SK-N-SH treated with all-trans-retinoic acid at 6 μM for 48 hours (cell line): ENCODE measurements at regions not wholly inside any gene's neighbourhood (a gene's known extent, or its start where the extent isn't known, plus 50 kb on each side); places are given as distances from the start of the nearest gene placed in this dataset.

Experiments used
- ATAC-seq: fragments of 200-7000 bp; cut with Tn5 transposase; 3 replicates; pipeline ENCODE4 v1.9.1; 2020; ENCODE audit warnings: mild to moderate bottlenecking, moderate library complexity
- BACH2 ChIP-seq: fragments of 250-450 bp; sonication (Bioruptor Pico); IDR thresholded peaks from 2 replicates; pipeline ENCODE4 v1.9.0; 2021; ENCODE audit warnings: mild to moderate bottlenecking, borderline replicate concordance
- CSDC2 ChIP-seq: fragments of 250-450 bp; sonication (Bioruptor Pico); IDR thresholded peaks from 2 replicates; pipeline ENCODE4 v1.5.0; 2020; ENCODE audit warnings: mild to moderate bottlenecking, moderate library complexity
- ESRRG ChIP-seq: fragments of 250-450 bp; sonication (Bioruptor Pico); IDR thresholded peaks from 2 replicates; pipeline ENCODE4 v1.6.1; 2021; ENCODE audit warnings: mild to moderate bottlenecking
- GLIS3 ChIP-seq: fragments of 250-450 bp; sonication (Bioruptor Pico); IDR thresholded peaks from 2 replicates; pipeline ENCODE4 v1.5.0; 2020; ENCODE audit warnings: mild to moderate bottlenecking, moderate library complexity
- ISL1 ChIP-seq: fragments of 250-450 bp; sonication (Bioruptor Pico); IDR thresholded peaks from 2 replicates; pipeline ENCODE4 v2.1.2; 2022; ENCODE audit warnings: mild to moderate bottlenecking, moderate library complexity
- OSR1 ChIP-seq: fragments of 250-450 bp; sonication (Bioruptor Pico); IDR thresholded peaks from 2 replicates; pipeline ENCODE4 v1.8.0; 2022; ENCODE audit warnings: moderate library complexity, mild to moderate bottlenecking, inconsistent platforms
- PPARA ChIP-seq: fragments of 250-450 bp; sonication (Bioruptor Pico); IDR thresholded peaks from 2 replicates; pipeline ENCODE4 v1.5.0; 2020; ENCODE audit warnings: mild to moderate bottlenecking, borderline replicate concordance
- RARB ChIP-seq: fragments of 250-450 bp; sonication (Bioruptor Pico); IDR thresholded peaks from 2 replicates; pipeline ENCODE4 v1.8.0; 2021; ENCODE audit warnings: mild to moderate bottlenecking, moderate library complexity
- TCF4 ChIP-seq: fragments of 250-450 bp; sonication (Bioruptor Pico); IDR thresholded peaks from 2 replicates; pipeline ENCODE4 v1.8.0; 2021; ENCODE audit warnings: mild to moderate bottlenecking, moderate library complexity, borderline replicate concordance
- TOX ChIP-seq: fragments of 250-450 bp; sonication (Bioruptor Pico); IDR thresholded peaks from 2 replicates; pipeline ENCODE4 v1.8.0; 2021; ENCODE audit warnings: mild to moderate bottlenecking, moderate library complexity, borderline replicate concordance
- ZC3H10 ChIP-seq: fragments of 250-450 bp; sonication (Bioruptor Pico); IDR thresholded peaks from 2 replicates; pipeline ENCODE4 v1.5.1; 2021; ENCODE audit warnings: mild to moderate bottlenecking, moderate library complexity
- ZFP3 ChIP-seq: fragments of 250-450 bp; sonication (Bioruptor Pico); IDR thresholded peaks from 2 replicates; pipeline ENCODE4 v1.5.0; 2020; ENCODE audit warnings: mild to moderate bottlenecking, moderate library complexity
- ZFP30 ChIP-seq: fragments of 450-650 bp; formaldehyde crosslinking; IDR thresholded peaks from 2 replicates; pipeline ENCODE4 v1.5.0; 2022; ENCODE audit warnings: mild to moderate bottlenecking, moderate library complexity
- ZNF565 ChIP-seq: fragments of 450-650 bp; formaldehyde crosslinking; conservative IDR thresholded peaks from 2 replicates; pipeline ENCODE4 v1.5.0; 2020; ENCODE audit warnings: low read depth, mild to moderate bottlenecking, moderate library complexity
- ZNF8 ChIP-seq: fragments of 450-650 bp; formaldehyde crosslinking; IDR thresholded peaks from 2 replicates; pipeline ENCODE4 v1.5.0; 2020; ENCODE audit warnings: mild to moderate bottlenecking, moderate library complexity
- TF ChIP-seq, protein P1 (sequence below): fragments of 250-450 bp; sonication (Bioruptor Pico); IDR thresholded peaks from 2 replicates; pipeline ENCODE4 v1.5.1; 2021; ENCODE audit warnings: mild to moderate bottlenecking, moderate library complexity
- TF ChIP-seq, protein P2 (sequence below): fragments of 250-450 bp; sonication (Bioruptor Pico); IDR thresholded peaks from 2 replicates; pipeline ENCODE4 v1.5.0; 2020; ENCODE audit warnings: mild to moderate bottlenecking, moderate library complexity
- TF ChIP-seq, protein P3 (sequence below): fragments of 250-450 bp; sonication (Bioruptor Pico); IDR thresholded peaks from 2 replicates; pipeline ENCODE4 v1.8.0; 2020; ENCODE audit warnings: mild to moderate bottlenecking, moderate library complexity, borderline replicate concordance
- TF ChIP-seq, protein P4 (sequence below): fragments of 250-450 bp; sonication (Bioruptor Pico); IDR thresholded peaks from 2 replicates; pipeline ENCODE4 v1.5.1; 2020; ENCODE audit warnings: low read depth, mild to moderate bottlenecking, moderate library complexity

DNA sequence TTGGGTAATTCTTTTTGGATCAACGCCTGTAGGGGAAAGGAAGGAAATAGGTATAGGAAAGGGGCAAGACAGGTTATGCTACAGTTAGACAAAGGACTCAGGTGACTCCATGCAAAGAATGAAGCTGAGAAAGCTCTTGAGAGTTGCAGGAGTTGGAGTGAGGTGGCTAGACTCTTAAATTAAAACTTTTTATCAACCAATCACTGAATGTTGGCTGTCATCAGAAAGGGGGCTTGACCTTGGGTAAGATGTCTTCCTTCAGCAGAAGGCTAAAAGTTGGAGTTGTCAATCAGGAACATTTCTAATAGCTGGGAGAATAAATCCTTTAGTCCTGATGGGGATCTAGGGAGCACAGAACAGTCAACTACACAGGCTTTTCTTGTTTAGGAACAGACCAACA is 595.4 kb downstream of the SLC16A7 start:
- no peak for ATAC-seq

DNA sequence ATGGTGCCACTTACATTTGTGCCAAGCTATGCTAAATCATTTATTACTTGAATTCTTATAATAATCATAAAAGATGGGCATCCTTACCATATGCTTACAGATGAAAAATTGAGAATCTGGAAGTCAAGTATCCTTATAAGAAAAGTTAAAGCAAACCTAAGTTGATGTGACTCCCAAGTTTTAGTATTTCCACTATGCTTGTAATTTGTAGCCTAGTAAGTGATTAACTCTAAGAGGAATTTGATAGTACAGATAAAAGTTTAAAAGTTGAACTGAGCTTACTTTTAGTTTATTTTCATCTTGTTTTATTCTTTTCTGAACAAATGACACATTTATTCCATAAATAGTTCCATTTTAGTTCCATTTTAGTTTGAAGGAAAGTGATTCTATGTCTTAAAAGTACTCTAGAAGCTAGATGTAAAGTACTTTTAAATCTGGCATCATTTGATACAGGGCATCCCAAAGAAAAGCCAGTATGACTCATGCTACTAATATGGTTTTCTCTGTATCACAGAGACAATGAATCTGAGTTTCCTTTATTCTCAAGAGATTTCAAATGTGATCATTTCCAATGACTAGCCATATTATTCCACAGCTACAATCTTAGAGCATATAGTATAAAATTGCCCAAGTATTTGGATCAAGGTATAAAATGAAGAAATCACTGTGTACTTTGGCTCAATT is 596.0 kb downstream of the SLC16A7 start:
- no peak for TF ChIP-seq ZC3H10 (CRISPR knock-in tag)
- no peak for TF ChIP-seq BACH2 (CRISPR knock-in tag)
- TF ChIP-seq ZFP30 (CRISPR knock-in tag) = no peak
- TF ChIP-seq ZNF8 = no peak
- TF ChIP-seq OSR1 (CRISPR knock-in tag) = no peak
- no peak for TF ChIP-seq ZNF565 (CRISPR knock-in tag)
- TF ChIP-seq TOX (CRISPR knock-in tag) = no peak
- TF ChIP-seq, protein P1, sequence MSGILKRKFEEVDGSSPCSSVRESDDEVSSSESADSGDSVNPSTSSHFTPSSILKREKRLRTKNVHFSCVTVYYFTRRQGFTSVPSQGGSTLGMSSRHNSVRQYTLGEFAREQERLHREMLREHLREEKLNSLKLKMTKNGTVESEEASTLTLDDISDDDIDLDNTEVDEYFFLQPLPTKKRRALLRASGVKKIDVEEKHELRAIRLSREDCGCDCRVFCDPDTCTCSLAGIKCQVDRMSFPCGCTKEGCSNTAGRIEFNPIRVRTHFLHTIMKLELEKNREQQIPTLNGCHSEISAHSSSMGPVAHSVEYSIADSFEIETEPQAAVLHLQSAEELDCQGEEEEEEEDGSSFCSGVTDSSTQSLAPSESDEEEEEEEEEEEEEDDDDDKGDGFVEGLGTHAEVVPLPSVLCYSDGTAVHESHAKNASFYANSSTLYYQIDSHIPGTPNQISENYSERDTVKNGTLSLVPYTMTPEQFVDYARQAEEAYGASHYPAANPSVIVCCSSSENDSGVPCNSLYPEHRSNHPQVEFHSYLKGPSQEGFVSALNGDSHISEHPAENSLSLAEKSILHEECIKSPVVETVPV (CRISPR knock-in tag) = no peak
- TF ChIP-seq, protein P2, sequence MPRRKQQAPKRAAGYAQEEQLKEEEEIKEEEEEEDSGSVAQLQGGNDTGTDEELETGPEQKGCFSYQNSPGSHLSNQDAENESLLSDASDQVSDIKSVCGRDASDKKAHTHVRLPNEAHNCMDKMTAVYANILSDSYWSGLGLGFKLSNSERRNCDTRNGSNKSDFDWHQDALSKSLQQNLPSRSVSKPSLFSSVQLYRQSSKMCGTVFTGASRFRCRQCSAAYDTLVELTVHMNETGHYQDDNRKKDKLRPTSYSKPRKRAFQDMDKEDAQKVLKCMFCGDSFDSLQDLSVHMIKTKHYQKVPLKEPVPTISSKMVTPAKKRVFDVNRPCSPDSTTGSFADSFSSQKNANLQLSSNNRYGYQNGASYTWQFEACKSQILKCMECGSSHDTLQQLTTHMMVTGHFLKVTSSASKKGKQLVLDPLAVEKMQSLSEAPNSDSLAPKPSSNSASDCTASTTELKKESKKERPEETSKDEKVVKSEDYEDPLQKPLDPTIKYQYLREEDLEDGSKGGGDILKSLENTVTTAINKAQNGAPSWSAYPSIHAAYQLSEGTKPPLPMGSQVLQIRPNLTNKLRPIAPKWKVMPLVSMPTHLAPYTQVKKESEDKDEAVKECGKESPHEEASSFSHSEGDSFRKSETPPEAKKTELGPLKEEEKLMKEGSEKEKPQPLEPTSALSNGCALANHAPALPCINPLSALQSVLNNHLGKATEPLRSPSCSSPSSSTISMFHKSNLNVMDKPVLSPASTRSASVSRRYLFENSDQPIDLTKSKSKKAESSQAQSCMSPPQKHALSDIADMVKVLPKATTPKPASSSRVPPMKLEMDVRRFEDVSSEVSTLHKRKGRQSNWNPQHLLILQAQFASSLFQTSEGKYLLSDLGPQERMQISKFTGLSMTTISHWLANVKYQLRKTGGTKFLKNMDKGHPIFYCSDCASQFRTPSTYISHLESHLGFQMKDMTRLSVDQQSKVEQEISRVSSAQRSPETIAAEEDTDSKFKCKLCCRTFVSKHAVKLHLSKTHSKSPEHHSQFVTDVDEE (CRISPR knock-in tag) = no peak
- TF ChIP-seq ESRRG (CRISPR knock-in tag) = no peak
- no peak for TF ChIP-seq GLIS3 (CRISPR knock-in tag)
- no peak for TF ChIP-seq ZFP3
- TF ChIP-seq, protein P3, sequence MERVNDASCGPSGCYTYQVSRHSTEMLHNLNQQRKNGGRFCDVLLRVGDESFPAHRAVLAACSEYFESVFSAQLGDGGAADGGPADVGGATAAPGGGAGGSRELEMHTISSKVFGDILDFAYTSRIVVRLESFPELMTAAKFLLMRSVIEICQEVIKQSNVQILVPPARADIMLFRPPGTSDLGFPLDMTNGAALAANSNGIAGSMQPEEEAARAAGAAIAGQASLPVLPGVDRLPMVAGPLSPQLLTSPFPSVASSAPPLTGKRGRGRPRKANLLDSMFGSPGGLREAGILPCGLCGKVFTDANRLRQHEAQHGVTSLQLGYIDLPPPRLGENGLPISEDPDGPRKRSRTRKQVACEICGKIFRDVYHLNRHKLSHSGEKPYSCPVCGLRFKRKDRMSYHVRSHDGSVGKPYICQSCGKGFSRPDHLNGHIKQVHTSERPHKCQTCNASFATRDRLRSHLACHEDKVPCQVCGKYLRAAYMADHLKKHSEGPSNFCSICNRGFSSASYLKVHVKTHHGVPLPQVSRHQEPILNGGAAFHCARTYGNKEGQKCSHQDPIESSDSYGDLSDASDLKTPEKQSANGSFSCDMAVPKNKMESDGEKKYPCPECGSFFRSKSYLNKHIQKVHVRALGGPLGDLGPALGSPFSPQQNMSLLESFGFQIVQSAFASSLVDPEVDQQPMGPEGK (CRISPR knock-in tag) = no peak
- peak; percentile 47; the same call in 2 of the 3 replicates for ATAC-seq

More for the DNA sequence above, 595.4 kb downstream of the SLC16A7 start:
- TF ChIP-seq CSDC2 (no peak), ZNF565 (CRISPR knock-in tag) (no peak), ZNF8 (no peak), ISL1 (CRISPR knock-in tag) (no peak), OSR1 (CRISPR knock-in tag) (no peak), ZFP30 (CRISPR knock-in tag) (no peak), TCF4 (no peak), ZC3H10 (CRISPR knock-in tag) (no peak)
- TF ChIP-seq, protein P1 (CRISPR knock-in tag) = no peak

DNA sequence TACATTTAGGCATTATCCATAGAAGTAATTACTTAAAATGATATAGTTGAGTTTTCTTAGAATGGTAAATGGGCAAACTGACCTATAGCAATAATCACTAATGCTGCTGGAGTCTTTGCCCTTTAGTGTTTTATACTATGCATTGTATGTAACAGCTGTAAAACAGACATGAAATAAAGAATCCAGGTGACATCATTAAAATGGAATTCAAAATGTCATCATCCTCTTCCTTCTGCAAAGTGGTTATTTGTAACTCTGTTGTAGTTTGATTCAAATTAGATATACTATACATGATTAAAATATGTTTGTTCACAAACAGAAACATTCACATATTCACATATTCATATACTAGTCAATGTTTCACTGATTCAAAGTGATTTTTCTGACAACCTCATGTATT is 598.8 kb downstream of the SLC16A7 start:
- ATAC-seq = no peak
- TF ChIP-seq BACH2 (CRISPR knock-in tag) (no peak), OSR1 (CRISPR knock-in tag) (no peak), GLIS3 (CRISPR knock-in tag) (no peak), ZC3H10 (CRISPR knock-in tag) (no peak), RARB (CRISPR knock-in tag) (no peak), ZNF565 (CRISPR knock-in tag) (no peak), PPARA (CRISPR knock-in tag) (no peak), ISL1 (CRISPR knock-in tag) (no peak), TCF4 (no peak), TOX (CRISPR knock-in tag) (no peak)
- TF ChIP-seq, protein P4, sequence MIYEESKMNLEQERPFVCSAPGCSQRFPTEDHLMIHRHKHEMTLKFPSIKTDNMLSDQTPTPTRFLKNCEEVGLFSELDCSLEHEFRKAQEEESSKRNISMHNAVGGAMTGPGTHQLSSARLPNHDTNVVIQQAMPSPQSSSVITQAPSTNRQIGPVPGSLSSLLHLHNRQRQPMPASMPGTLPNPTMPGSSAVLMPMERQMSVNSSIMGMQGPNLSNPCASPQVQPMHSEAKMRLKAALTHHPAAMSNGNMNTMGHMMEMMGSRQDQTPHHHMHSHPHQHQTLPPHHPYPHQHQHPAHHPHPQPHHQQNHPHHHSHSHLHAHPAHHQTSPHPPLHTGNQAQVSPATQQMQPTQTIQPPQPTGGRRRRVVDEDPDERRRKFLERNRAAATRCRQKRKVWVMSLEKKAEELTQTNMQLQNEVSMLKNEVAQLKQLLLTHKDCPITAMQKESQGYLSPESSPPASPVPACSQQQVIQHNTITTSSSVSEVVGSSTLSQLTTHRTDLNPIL (CRISPR knock-in tag) = no peak
- TF ChIP-seq, protein P3 (CRISPR knock-in tag) = no peak
- TF ChIP-seq, protein P1 (CRISPR knock-in tag) = no peak
